GM18505 (cell line): ENCODE measurements at regions not wholly inside any gene's neighbourhood (a gene's known extent, or its start where the extent isn't known, plus 50 kb on each side); places are given as distances from the start of the nearest gene placed in this dataset.
A peak's percentile ranks its signal among the peaks of the same experiment; 100 is the strongest.

Experiments used
- ATAC-seq: cut with Tn5 transposase; IDR thresholded peaks from one replicate; pipeline ENCODE4 v1.9.1; 2021; ENCODE audit not compliant: unreplicated experiment
- POLR2A ChIP-seq: IDR thresholded peaks from 4 replicates; pipeline ENCODE4 v1.6.1; 2011; ENCODE audit warnings: borderline replicate concordance; ENCODE audit not compliant: insufficient read depth, insufficient read length; ENCODE audit errors: extremely low read depth

- no peak for ATAC-seq
- no peak for TF ChIP-seq POLR2A
Measured at GRCh38 chr6:130765181-130765727, 62.0 kb upstream of the SMLR1 start.

GRCh38 chr6:130766239-130767144 lies 60.7 kb upstream of the SMLR1 start:
- no peak for TF ChIP-seq POLR2A
- ATAC-seq, result no peak

GRCh38 chr6:130769861-130770260 lies 57.3 kb upstream of the SMLR1 start:
- no peak for ATAC-seq
- TF ChIP-seq POLR2A, result no peak

GRCh38 chr6:130771741-130772140 lies 55.5 kb upstream of the SMLR1 start:
- no peak for ATAC-seq
- no peak for TF ChIP-seq POLR2A

- TF ChIP-seq POLR2A, result no peak
- no peak for ATAC-seq
Measured at GRCh38 chr6:130773860-130774259, 53.3 kb upstream of the SMLR1 start.

GRCh38 chr6:130775411-130776012 lies 51.7 kb upstream of the SMLR1 start:
- ATAC-seq, result no peak
- TF ChIP-seq POLR2A, result no peak

- TF ChIP-seq POLR2A, result no peak
- peak; percentile 93 for ATAC-seq
Measured at GRCh38 chr6:130776287-130776925, 50.8 kb upstream of the SMLR1 start.
